ENCODE measurements at regions not wholly inside any gene's neighbourhood (a gene's known extent, or its start where the extent isn't known, plus 50 kb on each side); places are given as distances from the start of the nearest gene placed in this dataset.
"Not testable (repeated sequence)": the region's sequence is repeated elsewhere in the genome, so short reads cannot be mapped to it uniquely, and the experiment has no call there.

DNA sequence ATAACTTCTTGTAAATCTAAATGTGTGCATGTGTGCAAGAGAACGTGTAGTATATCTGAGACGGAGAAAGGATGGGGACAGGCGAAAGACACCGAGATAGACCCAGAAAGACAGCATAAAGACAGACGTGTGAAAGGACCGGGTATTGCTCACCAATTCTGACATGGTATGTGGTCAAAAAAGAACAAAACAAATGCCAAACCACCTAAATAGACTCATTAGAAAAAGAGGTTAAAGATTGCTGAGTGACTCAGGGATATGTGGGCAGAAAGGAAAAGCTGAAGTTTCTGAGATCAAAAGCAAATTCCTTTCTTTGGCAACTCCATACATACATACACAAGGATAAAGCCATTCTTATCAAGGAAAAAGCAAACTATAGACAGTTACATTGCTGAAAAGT is 179.7 kb upstream of the TSC22D1 start:
- no peak for DNase-seq (ENCODE audit: extremely low read depth in 1 of 2, low read depth in 1 of 2)

DNA sequence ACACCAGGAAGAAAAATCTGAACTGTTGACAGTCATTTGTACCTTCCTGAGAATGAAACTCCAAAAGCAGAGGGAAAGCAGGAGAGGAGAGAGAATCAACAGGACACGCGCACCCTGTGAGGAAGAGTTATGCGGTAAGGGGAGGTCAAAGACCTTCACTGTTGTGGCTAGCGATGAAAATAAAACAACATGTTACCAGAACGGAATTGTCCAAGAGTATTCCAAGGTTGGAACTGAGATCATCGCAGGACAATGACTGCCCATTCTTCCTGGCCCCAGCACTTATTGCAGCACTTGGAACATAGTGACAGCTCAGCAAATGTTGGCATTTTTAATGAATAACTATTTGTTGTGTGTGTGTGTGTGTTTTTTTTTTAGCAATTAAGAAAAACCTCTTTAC is 176.0 kb upstream of the TSC22D1 start:
- DNase-seq (ENCODE audit: extremely low read depth in 1 of 2, low read depth in 1 of 2), result no peak

DNA sequence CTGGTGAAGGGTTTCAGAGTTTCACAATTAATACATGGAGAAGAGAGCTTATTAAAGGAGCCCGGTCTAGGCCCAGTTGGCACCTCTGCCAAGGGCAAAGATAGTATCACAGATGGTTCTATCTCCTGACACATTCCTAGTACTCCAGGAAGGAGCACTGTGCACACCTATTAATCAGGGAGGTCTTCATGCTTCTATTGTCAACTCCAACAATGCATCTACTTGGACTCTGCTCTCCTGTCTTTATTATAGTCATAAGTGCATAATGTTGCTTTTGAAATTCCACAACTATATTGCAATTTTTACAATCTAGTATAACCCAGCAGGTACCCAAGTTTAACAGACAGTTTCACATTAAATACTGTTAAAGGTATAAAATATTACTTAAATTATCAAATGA is 174.5 kb upstream of the TSC22D1 start:
- no peak for DNase-seq (ENCODE audit: extremely low read depth in 1 of 2, low read depth in 1 of 2)

DNA sequence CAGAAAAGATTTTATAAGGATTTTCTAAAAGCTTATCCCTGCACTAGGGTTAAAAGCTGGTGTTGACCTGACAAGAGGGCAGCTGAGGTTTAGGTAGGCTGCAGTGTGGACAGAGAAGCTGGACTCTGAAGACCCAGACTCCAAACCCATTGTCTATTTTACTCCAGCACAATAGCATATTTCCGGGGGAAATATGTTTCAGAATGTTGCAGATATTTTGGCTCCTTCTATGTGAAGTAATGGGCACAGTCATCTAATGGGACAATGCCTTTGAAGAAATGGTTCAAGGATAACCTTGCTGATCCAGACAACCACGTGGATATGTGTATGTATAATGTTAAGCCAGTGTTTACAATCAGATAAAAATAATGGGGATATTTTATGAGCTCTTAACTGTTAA is 173.8 kb upstream of the TSC22D1 start:
- DNase-seq (ENCODE audit: extremely low read depth in 1 of 2, low read depth in 1 of 2), result no peak

DNA sequence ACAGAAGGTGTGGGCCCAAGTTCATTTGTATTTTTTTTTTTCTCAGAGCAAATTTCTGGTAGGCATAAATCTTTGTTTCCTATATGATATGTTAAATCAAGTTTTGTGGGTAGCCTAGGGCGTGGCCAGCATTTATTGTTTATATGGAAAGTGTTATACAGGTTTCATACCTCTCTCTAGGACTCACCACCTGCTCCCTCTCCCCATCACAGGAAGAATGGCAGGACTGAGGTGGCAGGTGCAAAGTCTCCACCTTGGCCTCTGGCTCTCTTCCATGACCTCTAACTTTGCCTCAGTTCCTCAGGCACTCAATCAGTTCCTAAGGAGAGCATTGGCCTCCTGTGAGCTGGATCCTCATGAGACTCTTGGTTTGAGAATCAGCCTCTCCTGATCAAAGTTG is 172.3 kb upstream of the TSC22D1 start:
- DNase-seq (ENCODE audit: extremely low read depth in 1 of 2, low read depth in 1 of 2), result no peak

DNA sequence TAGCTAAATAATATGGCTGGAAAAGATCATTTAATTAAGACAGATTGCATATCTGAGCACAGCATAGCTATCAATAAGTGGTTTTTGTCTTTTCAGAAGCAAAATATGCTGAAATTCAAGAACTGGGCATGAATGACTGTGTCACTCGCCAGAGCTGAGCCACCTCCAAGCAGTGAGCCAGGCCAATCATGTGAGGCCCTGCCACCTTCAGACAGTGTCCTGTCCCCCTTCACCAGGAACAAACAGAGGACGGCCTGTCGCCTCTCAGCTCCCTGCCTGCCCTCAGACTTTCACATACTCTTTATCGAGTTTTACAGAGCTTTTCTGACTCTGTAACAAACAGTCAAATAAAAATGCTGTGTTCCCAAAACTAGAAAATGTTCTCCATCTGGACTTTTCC is 171.0 kb upstream of the TSC22D1 start:
- DNase-seq (ENCODE audit: extremely low read depth in 1 of 2, low read depth in 1 of 2), result no peak

DNA sequence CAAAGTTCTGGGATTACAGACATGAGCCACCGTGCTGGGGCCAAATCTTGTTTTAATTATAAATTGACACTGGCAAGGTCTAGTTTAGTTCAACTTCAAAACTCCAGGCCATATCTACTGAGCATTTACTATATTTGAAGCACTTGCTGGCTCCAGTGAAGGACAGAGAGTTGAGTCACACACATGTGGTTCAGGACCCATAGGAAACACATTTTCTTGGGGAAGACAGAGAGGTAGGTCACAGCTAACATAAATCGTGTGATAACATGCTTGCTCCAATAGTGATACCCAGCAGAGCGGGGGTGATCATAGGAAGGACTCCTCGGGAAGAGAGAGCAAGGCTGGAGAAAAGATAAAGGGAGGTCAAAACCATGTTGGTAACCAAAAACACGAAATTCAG is 170.6 kb upstream of the TSC22D1 start:
- no peak for DNase-seq (ENCODE audit: extremely low read depth in 1 of 2, low read depth in 1 of 2)

DNA sequence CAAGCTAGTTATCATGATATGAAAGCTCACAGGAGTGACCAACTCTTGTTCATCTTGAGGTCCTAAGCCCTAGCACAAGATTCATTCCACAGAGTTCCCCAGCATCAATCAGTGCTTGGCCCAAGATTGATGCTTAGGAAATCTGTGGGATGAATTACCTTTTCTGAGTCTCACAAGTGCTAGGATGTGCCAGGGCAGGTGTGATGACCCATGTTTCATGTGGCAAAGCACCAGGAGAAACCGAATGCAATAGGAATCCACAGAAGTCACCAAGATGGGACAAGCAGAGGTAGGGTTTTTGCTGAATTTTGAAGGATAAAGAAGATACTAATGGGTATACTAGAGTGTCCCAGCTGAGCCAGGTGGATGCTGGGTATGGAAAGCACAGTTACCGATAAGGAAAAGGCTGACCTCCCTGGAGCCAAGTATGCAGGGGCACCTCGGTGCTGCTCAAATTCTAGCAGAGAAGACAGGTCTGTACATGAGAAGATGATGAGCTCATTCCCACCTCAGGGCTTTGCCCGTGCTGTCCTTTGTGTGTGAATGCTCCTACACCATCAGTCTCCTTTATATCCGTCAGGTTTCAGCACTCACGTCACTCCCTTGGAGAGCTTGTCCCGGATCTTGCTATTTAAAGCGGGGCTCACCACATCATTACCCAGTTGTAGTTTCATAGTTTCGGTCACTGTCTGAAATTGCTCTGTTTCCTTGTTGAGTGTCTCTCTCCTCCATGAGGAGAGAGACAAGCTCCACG is 168.9 kb upstream of the TSC22D1 start:
- DNase-seq (ENCODE audit: extremely low read depth in 1 of 2, low read depth in 1 of 2), result no peak

DNA sequence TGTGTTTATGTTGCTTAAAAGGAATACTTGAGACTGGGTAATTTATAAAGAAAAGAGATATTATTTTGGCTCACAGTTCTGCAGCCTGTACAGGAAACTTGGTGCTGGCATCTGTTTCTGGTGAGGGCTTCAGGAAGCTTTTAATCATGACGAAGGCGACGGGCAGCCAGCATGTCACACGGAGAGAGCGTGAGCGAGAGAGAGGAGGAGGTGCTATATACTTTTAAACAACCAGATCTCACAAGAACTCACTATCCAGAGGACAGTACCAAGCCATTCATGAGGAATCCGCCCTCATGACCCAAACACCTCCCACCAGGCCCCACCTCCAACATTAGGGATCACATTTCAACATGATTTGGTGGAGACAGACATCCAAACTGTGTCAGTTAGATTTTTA is 163.4 kb upstream of the TSC22D1 start:
- no peak for DNase-seq (ENCODE audit: extremely low read depth in 1 of 2, low read depth in 1 of 2)

DNA sequence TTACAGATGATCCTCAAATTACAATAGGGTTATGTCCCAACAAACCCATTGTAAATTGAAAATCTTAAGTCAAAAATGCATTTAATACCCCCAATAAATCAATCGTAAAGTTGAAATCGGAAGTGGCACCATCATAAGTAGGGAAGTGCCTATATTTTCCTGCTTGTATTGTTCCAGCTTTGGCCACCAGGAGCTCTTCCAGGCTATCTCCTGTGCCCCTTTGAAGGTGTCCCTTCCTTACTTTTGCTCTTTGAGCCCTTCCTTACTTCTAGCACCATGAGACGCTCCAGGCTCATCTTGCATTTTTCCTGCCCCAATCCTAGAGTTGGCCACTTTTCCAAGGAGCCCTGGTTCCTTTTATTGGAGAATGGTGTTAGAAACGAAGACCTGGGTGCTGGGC is 163.0 kb upstream of the TSC22D1 start:
- DNase-seq (ENCODE audit: extremely low read depth in 1 of 2, low read depth in 1 of 2), result no peak

DNA sequence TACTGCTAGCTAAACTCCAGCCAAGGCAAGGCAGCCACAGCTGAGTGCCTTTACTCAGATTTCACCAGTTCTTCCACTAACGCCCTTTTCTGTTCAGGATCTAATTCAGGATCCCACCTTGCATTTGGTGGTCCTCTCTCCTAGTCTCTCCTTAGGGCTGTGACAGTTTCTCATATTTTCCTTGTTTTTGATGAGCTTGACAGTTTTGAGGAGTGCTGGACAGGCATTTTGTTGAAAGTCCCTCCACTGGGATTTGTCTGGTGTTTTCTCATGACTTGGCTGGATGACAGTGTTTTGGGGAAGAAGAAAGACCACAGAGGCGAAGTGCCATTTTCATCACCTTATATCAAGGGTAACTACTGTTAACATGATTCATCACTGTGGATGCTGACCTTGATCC is 162.3 kb upstream of the TSC22D1 start:
- no peak for DNase-seq (ENCODE audit: extremely low read depth in 1 of 2, low read depth in 1 of 2)

DNA sequence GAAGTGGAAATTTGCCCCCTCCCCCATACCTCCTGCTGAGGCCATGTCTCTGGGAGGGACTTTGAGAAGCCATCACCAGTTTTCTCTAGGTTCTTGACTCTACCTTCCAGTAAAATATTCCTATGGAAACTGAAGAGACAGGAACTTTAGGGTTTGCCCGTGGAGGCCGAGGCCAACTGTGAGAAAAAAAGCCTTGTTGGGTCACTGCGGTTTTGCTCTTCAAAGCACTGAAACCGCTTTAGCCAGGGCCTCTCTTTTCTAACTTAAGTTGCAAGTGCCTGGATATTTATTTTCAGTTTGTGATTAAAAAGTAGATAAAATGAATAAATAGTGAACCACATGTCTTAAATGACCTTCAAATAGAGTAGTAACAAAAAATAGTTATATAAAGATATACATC is 159.7 kb upstream of the TSC22D1 start:
- no peak for DNase-seq (ENCODE audit: extremely low read depth in 1 of 2, low read depth in 1 of 2)

DNA sequence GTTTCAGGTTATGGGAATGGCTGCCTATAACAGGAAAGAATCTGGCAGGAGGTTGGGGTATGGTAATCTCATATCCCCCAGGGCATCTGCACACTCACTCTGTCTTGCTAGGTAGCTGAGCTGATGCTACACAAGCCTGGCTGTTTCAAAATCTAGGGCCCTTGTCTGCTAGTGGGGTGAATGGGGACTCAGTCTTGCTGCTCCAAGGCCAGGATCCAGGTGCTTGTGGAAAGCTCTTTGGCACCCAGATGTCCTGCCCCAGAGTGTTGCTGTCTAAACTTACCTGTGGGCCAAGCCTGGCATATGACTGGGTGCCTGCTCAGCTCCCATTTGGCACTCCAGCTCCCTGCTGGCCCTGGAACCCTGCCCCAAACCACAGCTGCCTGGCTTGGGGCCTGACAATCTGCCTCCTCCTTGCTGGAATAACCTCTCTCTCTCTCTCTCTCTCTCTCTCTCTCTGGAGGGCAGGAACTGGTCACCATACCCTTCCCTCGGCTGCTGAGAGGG is 158.1 kb upstream of the TSC22D1 start:
- DNase-seq (ENCODE audit: extremely low read depth in 1 of 2, low read depth in 1 of 2), result no peak

DNA sequence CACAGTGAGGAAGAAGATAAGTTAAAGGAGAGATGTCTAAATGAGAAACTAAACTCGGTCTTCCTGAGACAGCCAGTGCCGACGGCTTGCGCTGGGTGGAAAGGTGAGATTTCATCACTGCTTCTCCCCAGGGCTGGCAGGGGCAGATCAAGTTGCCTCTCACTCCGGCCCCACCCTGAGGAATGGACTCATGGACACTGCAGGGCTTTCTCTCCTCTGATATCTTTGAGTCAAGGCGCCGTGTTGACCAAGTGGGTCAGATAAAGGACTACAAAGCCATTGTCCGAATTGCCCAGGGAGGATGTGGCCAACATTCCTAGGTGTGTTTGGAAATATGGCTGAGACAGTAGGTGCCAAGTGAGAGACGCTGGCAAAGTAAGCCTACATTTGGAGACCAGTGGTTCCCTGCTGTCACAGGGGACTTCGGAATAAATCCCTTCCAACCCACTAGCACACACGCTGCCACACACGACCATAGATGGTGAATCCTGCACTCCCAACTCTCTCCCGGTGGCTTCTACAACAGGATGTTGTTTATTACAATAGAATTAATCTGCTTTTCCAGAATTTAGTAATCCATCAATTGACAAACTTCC is 156.5 kb upstream of the TSC22D1 start:
- DNase-seq (ENCODE audit: extremely low read depth in 1 of 2, low read depth in 1 of 2), result no peak

DNA sequence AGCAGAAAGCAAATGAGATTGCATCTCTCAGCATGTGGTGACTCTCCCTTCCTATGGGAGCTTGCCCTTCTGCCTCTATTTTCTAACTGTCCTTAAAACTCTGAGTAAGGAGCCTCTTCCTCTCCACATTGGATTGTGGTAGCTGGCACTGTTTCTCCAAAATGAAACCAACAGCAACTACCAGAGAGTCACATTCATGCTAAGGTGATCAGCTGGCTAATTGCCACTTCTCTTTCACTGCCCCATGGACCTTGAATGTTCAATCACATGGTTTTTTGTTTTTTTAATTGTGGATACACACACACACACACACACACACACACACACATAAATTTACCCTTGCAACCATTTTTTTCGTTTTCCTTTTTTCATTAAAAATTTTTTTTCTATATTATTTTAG is 154.7 kb upstream of the TSC22D1 start:
- no peak for DNase-seq (ENCODE audit: extremely low read depth in 1 of 2, low read depth in 1 of 2)

DNA sequence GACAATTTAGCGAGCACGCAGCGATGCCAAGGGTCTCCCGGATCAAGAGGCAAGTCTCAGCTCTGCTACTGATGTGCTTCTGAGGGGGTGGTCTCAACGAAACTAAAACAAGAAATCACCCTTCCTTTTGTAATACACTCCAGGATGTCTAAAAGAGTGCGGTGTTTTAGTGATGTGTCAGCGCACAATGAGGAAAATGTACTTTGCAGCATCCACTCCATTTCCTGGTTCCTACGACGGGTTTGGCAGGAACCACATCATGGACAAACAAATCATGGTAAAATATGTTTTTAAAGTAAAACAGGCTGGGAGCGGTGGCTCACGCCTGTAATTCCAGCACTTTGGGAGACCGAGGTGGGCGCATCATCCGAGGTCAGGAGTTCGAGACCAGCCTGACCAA is 154.0 kb upstream of the TSC22D1 start:
- no peak for DNase-seq (ENCODE audit: extremely low read depth in 1 of 2, low read depth in 1 of 2)

DNA sequence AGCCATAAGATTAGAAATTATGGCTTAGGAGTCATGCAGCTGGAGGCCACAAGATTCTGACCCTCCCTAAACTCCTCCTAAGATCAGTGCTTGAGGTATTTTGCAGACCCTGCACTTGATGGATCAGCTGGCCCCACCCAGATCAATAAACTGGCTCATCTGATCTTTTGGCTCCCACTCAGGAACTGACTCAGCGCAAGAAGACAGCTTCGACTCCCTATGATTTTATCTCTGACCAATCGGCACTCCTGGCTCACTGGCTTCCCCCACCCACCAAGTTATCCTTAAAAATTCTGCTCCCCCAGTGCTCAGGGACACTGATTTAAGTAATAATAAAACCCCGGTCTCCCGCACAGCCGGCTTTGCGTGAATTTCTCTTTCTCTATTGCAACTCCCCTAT is 151.5 kb upstream of the TSC22D1 start:
- DNase-seq (ENCODE audit: extremely low read depth in 1 of 2, low read depth in 1 of 2), result not testable (repeated sequence)

DNA sequence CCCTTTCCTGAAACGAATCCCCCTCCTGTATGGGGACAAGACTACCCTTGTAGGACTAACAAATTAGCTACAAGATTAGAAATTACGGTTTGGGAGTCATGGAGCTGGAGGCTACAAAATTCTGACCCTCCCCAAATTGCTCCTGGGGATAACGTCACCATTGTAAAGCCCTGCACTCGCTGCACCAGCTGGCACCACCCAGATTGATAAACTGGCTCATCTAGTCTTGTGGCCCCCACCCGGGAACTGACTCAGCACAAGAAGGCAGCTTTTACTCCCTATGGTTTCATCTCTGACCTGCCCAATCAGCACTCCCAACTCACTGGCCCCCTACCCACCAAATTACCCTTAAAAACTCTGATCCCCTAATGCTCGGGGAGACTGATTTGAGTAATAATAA is 150.6 kb upstream of the TSC22D1 start:
- no peak for DNase-seq (ENCODE audit: extremely low read depth in 1 of 2, low read depth in 1 of 2)

DNA sequence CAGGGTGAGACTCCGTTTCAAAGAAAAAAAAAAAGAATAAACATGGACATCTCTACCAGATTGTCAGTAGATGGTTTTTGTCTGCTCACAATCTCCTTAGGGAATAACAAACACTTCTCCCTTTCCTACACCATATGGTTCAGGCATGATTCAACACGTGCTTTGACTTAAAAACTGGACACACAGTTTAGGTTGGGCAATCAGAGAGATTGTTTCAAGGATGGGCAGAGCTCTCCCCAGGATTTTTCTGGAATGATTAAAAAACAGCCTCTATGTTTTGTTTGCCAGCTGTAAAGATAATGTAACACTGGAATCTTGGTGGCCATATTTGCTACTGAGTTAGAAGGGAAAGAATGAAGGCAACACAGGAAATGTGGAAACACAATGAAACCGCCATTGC is 150.1 kb upstream of the TSC22D1 start:
- no peak for DNase-seq (ENCODE audit: extremely low read depth in 1 of 2, low read depth in 1 of 2)

DNA sequence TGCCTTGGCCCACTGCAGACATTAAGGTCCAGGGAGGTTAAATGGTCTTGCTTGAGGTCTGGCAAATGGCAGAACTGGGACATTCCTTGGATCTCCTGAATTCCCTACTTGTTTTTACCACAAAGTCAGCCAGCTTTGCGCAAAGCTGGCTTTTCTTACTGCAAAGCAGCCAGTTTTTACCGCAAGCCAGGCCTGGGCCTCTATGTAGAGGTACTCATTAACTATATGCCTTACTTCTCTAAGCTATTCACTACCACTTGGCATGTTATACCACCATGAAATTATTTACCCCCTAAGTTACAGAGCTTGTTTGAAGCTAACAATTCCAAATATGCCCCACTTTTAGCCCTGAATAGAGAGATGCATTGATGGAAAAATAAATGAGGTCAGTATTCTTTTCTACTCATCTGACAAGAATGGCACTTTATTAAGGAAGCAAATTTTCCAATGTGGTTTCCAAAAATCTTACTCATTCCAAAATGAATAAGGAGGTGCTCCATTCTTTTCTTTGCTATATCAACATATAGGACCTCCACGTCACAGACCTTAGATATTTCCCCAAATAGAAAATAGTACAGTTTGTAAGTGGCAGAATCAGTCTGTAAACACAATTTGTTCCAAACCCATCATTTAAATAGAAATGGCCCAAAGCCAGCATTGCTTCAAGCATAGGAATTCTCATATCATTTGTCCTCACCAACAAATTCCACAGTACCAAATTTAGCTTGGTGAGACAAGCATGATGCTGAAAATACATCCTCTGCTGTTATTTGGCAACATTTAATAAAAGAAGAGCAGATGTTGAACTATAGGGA is 143.9 kb upstream of the TSC22D1 start:
- DNase-seq (ENCODE audit: extremely low read depth in 1 of 2, low read depth in 1 of 2), result no peak

DNA sequence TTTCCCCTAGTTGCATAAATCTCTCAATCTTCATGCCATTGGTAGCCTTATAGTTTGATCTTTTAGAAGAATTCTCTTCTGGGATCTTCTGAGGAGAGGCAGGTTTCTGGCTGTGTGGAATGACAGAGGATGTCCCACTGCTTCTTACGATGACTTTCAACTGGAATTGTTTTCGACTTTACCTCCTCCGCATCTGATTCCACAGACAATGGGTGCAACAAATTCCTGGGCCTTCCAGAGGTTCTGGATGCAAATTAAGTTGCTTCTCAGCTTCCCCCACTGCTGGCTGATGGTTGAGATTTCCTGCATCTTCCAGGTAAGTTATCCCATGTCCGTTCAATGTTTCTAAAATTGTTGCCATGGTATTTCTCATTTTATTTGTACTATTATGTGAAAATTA is 142.3 kb upstream of the TSC22D1 start:
- DNase-seq (ENCODE audit: extremely low read depth in 1 of 2, low read depth in 1 of 2), result no peak
